ENCODE measurements at regions not wholly inside any gene's neighbourhood (a gene's known extent, or its start where the extent isn't known, plus 50 kb on each side); places are given as distances from the start of the nearest gene placed in this dataset.

- TF ChIP-seq CTCF (IDR thresholded peaks at IDR 0.05): no peak
- no peak for TF ChIP-seq POLR2AphosphoS5 (IDR thresholded peaks at IDR 0.05)
- TF ChIP-seq POLR2A (IDR thresholded peaks at IDR 0.05): no peak
- no peak for TF ChIP-seq EP300 (IDR thresholded peaks at IDR 0.05)
These were observed 1777.9 kb downstream of the ARAP2 start for GRCh38 chr4:34466411-34466810.

All from stomach (tissue), 4 donors.